ENCODE measurements at regions not wholly inside any gene's neighbourhood (a gene's known extent, or its start where the extent isn't known, plus 50 kb on each side); places are given as distances from the start of the nearest gene placed in this dataset.

DNA sequence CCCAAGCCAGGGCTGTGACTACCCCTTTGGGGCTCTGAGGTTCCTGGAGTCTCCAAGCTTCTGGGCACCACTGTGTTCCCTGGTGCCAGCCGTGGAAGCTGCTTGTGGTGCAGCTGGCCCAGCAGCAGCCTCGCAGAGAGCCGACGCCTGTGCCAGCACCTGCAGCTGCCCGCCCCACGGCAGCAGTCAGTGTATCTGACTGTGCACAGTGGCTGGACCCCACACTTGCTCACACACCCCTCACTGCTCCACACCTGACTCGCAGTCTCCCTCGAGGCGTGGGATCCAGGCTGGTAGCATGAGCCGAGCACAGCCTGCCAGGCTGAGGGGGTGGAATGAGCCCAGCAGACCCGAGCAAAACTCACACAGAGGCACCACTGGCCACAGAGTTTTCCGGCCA lies 325.2 kb downstream of the PCNX1 start:
- intact Hi-C loops (cut with DNase I; ENCODE audit: low total_unique reads) (no loop called here), in situ Hi-C loops (cut with MboI; ENCODE audit: low sequenced_read_pairs in 4 of 4) (no loop called here)
- Histone ChIP-seq H3K4me1 (no peaks in the 10 kb centered on the region), H3K27ac (no peak overlapping the region), H3K27me3 (no peaks in the 10 kb centered on the region), H3K4me3 (no peak overlapping the region), H3K36me3 (no peaks in the 10 kb centered on the region), H3K9me3 (no peaks in the 10 kb centered on the region)
- TF ChIP-seq, protein P1, sequence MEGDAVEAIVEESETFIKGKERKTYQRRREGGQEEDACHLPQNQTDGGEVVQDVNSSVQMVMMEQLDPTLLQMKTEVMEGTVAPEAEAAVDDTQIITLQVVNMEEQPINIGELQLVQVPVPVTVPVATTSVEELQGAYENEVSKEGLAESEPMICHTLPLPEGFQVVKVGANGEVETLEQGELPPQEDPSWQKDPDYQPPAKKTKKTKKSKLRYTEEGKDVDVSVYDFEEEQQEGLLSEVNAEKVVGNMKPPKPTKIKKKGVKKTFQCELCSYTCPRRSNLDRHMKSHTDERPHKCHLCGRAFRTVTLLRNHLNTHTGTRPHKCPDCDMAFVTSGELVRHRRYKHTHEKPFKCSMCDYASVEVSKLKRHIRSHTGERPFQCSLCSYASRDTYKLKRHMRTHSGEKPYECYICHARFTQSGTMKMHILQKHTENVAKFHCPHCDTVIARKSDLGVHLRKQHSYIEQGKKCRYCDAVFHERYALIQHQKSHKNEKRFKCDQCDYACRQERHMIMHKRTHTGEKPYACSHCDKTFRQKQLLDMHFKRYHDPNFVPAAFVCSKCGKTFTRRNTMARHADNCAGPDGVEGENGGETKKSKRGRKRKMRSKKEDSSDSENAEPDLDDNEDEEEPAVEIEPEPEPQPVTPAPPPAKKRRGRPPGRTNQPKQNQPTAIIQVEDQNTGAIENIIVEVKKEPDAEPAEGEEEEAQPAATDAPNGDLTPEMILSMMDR (IDR thresholded peaks at IDR 0.05 in 4 of 5, conservative IDR thresholded peaks at IDR 0.05 in 1 of 5): no peak
- no peak for TF ChIP-seq POLR2A (IDR thresholded peaks at IDR 0.05)
- no peak for DNase-seq
- ATAC-seq: no peak

DNA sequence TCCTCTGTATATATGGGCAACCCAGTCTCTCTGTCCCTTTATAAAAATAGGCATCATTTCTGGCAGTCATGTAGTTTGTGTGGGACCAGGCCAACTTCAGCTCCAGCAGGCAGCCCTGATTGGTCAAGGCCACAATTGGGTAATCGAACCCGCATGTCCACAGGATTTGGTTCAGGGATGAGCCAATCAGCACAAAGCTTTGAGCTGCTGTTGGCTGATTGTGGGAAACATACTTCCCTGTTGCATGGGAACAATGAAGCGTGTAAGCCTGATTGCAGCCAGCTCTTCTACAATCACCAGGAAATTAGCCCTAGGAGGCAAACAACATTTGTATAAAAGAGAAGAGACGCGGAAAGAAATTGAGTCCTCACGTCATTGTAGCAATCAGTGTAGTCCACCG lies 328.6 kb downstream of the PCNX1 start:
- H3K27ac ChIP-seq: no peak overlapping the region
- DNase-seq (peak in 1 of 2 donors; percentile 20), ATAC-seq (no peak)
- no peaks in the 10 kb centered on the region for H3K9me3 ChIP-seq
- in situ Hi-C loops (cut with MboI; ENCODE audit: low sequenced_read_pairs in 4 of 4): no loop called here
- no peaks in the 10 kb centered on the region for H3K4me1 ChIP-seq
- H3K36me3 ChIP-seq: no peaks in the 10 kb centered on the region
- no peak for TF ChIP-seq POLR2A (IDR thresholded peaks at IDR 0.05)
- no peaks in the 10 kb centered on the region for H3K27me3 ChIP-seq
- intact Hi-C loops (cut with DNase I; ENCODE audit: low total_unique reads): no loop called here
- H3K4me3 ChIP-seq: no peak overlapping the region

DNA sequence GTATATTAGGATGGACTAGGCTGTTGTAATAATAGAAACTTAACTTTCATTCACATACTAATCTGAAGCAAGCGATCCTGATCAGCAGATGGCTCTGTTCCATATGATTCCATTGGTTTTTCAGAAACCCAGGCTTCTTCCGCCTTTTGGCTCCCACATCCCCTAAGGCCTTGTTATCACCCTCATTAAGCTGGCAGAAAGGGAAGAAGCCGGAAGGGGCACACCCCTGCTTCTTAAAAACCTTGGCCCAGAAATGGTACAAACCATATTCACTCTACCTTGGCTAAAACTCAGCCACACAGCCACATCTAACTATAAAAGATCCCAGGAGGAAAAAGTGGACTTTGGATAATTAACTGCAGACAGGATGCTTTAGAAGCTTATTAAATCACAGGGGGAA lies 329.2 kb downstream of the PCNX1 start:
- H3K27ac ChIP-seq: no peak overlapping the region
- in situ Hi-C loops (cut with MboI; ENCODE audit: low sequenced_read_pairs in 4 of 4) (no loop called here), intact Hi-C loops (cut with DNase I; ENCODE audit: low total_unique reads) (no loop called here)
- no peak for TF ChIP-seq POLR2A (IDR thresholded peaks at IDR 0.05)
- TF ChIP-seq, protein P1 (IDR thresholded peaks at IDR 0.05 in 4 of 5, conservative IDR thresholded peaks at IDR 0.05 in 1 of 5): no peak
- H3K36me3 ChIP-seq: no peaks in the 10 kb centered on the region
- no peaks in the 10 kb centered on the region for H3K9me3 ChIP-seq
- DNase-seq (no peak), ATAC-seq (no peak)
- no peaks in the 10 kb centered on the region for H3K4me1 ChIP-seq
- H3K27me3 ChIP-seq: no peaks in the 10 kb centered on the region
- no peak overlapping the region for H3K4me3 ChIP-seq

DNA sequence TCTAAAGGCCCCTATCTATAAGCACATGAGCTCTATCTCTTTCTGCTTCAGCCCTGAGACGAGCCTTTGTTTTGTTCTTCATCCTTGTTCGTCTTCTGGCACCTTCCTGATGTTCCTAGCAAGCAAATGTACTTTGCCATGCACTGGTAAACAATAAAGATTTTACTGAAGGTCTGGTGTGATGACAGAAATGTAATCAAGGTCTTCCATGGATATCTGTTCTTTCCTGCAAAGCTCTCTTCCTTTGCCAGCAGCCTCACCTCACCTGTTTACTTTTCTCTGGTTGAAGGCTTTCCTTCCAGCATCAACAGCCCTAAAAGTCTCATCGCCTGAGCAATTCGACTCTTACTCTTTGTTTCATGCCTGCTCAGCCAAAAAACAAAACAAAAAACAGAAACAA lies 330.3 kb downstream of the PCNX1 start:
- Histone ChIP-seq H3K27ac (no peak overlapping the region), H3K4me3 (no peak overlapping the region), H3K36me3 (no peaks in the 10 kb centered on the region), H3K27me3 (no peaks in the 10 kb centered on the region), H3K9me3 (no peaks in the 10 kb centered on the region), H3K4me1 (no peaks in the 10 kb centered on the region)
- ATAC-seq (no peak), DNase-seq (no peak)
- TF ChIP-seq, protein P1 (IDR thresholded peaks at IDR 0.05 in 4 of 5, conservative IDR thresholded peaks at IDR 0.05 in 1 of 5): no peak
- no peak for TF ChIP-seq POLR2A (IDR thresholded peaks at IDR 0.05)
- intact Hi-C loops (cut with DNase I; ENCODE audit: low total_unique reads) (no loop called here), in situ Hi-C loops (cut with MboI; ENCODE audit: low sequenced_read_pairs in 4 of 4) (no loop called here)

DNA sequence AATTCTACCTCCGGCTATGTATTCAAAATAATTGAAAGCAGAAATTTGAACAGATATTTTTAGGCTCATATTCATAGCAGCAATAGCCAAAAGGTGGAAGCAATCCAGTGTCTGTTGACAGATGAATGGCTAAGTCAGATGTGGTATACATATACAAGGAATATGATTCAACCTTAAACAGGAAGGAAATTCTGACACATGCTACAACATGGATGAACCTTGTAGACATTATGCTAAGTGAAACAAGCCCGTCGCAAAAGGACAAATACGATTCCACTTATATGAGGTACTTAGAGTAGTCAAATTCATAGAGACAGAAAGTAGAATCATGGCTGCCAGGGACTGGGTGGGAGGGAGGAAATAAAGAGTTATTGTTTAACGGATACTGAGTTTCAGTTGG lies 331.6 kb downstream of the PCNX1 start:
- intact Hi-C loops (cut with DNase I; ENCODE audit: low total_unique reads): no loop called here
- H3K27me3 ChIP-seq: no peaks in the 10 kb centered on the region
- H3K4me1 ChIP-seq: no peaks in the 10 kb centered on the region

More for the DNA sequence above, 331.6 kb downstream of the PCNX1 start:
- DNase-seq (no peak), ATAC-seq (no peak)
- in situ Hi-C loops (cut with MboI; ENCODE audit: low sequenced_read_pairs in 4 of 4): no loop called here
- Histone ChIP-seq H3K36me3 (no peaks in the 10 kb centered on the region), H3K9me3 (no peaks in the 10 kb centered on the region), H3K4me3 (no peak overlapping the region), H3K27ac (no peak overlapping the region)
- TF ChIP-seq POLR2A (IDR thresholded peaks at IDR 0.05): no peak
- TF ChIP-seq, protein P1 (IDR thresholded peaks at IDR 0.05 in 4 of 5, conservative IDR thresholded peaks at IDR 0.05 in 1 of 5): no peak

All from gastrocnemius medialis (tissue), 4 donors.